T follicular helper cell (primary cell): ENCODE measurements at regions not wholly inside any gene's neighbourhood (a gene's known extent, or its start where the extent isn't known, plus 50 kb on each side); places are given as distances from the start of the nearest gene placed in this dataset.
"Not testable (repeated sequence)": the region's sequence is repeated elsewhere in the genome, so short reads cannot be mapped to it uniquely, and the experiment has no call there.

Source experiments
- DNase-seq: peaks from one replicate; pipeline ENCODE4 v3.0.0-alpha.2; 2020; ENCODE audit warnings: low read depth

GRCh38 chr13:24931450-24932251 lies 164.3 kb upstream of the PABPC3 start:
- DNase-seq, result no peak

DNA sequence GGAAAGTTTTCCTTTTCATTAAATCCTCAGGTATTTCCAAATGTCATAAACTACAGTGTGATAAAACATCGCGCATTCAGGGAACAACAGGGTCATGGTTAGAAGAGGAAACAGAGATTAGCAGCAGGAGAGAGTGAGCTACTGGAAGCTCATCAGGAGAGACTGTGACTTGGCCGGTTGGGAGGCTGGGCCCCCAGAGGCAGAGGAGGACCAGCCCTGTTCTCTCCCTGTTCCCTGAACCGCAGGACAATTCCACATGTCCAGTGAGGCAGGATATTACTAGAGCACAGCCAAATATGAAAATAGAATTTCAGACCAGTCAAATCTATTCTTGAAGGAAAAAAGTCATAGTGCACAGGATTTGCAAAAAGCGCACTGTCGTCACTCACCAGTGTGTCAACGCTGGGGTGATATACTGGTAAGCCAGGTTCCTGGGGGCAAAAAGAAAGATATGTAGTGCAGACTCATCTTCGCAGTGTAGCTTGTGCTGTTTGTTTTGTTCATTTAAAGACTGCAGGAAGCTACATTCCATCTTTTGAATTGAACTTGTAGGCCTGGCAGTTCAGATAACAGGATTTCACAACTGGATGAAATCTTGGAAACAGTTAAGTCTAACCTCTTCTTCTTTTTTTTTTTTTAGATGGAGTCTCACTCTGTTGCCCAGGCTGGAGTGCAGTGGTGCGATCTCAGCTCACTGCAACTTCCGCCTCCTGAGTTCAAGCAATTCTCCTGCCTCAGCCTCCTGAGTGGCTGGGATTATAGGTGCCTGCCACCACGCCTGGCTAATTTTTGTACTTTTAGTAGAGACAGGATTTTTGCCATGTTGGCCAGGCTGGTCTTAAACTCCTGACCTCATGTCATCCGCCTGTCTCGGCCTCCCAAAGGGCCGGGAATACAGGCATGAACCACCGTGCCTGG lies 162.6 kb upstream of the PABPC3 start:
- DNase-seq, result not testable (repeated sequence)

DNA sequence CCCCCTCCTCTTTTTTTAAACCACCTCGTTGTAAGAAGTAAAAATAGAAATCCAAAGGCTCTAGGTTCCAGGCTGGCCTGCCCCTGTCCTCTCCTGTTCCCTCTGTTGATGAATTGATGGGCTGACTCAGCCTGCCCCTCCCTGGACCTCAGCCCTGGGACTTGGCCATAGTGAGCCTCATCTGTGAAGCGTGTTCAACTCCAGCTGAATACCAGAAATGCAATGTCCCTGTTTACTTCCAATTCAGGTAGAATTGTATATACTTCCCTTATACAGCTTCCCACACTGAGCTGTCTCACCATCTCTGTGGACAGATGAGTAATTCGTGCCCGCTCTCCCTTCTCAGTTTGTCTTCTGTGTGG lies 161.9 kb upstream of the PABPC3 start:
- DNase-seq, result not testable (repeated sequence)

- DNase-seq, result no peak
Observed at GRCh38 chr13:24938966-24939365, 157.0 kb upstream of the PABPC3 start.

GRCh38 chr13:24941023-24941713 lies 154.8 kb upstream of the PABPC3 start:
- DNase-seq, result not testable (repeated sequence)

DNA sequence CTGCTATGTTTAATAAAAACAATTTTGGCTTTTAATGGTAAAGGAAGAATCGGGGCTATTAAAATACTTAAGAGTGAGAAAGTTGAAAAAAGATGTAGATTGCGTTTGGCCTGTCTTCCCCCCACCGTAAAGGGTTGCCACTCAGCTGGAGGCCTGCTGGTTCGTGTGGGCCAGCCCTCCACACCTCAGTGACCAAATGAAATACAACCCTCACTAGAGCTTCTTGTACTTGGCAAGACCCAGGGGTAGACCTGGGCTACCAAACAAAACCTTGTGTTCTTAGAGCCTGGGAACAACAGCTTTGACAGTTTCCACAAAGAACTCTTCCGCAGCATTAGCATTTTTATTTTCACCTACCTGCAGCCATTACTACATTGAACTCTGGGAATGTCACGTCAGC lies 152.8 kb upstream of the PABPC3 start:
- DNase-seq, result no peak

- DNase-seq, result not testable (repeated sequence)
Observed at GRCh38 chr13:24944073-24944472, 151.9 kb upstream of the PABPC3 start.

DNA sequence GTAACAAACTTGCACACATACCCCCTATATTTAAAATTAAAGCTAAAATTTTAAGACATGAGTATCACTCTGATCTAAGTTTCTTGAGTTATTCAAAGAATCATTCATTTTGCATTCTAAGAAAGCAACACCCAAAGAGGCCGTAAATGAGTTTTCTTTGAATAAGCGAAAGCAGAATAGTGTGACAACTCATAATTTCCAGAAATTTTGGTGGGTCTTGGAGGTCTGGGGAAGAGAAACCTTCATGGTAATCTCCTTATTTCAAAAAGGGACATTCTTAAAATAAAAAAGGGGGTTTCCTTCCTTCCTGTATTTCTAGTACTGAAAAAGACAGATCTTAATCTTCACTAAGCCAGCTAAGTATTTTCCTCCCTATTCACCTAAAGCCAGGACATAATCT lies 147.0 kb upstream of the PABPC3 start:
- not testable (repeated sequence) for DNase-seq

GRCh38 chr13:24950611-24951010 lies 145.3 kb upstream of the PABPC3 start:
- not testable (repeated sequence) for DNase-seq

DNA sequence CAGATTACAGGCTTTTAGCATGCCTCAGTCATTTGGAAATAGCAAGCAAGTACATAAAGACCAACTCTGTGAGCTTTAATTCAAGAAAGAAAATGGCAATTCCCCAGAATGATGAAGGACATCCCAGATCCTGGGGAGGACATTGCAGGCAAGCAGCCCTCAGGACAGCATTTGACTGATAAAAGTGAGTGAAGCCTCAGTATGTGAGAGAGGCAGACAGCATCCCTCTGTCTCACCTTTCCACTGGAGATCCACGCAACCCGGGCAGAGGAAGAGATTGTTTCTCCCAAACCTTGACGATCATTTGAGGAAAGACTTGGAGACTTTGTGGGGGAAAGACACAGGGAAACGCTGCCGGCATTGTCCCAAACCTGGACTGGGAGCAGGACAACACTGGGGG lies 128.0 kb upstream of the PABPC3 start:
- not testable (repeated sequence) for DNase-seq

GRCh38 chr13:24968416-24968815 lies 127.5 kb upstream of the PABPC3 start:
- DNase-seq, result not testable (repeated sequence)

DNA sequence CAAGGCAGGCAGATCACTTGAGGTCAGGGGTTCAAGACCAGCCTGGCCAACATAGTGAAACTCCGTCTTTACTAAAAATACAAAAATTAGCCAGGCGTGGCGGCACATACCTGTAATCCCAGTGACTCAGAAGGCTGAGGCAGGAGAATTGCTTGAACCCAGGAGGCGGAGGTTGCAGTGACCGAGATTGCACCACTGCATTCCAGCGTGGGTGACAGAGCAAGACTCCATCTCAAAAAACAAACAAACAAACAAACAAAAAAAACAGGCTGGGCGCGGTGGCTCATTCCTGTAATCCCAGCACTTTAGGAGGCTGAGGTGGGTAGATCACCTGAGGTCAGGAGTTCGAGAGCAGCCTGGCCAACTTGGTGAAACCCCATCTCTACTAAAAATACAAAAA lies 122.8 kb upstream of the PABPC3 start:
- not testable (repeated sequence) for DNase-seq

- DNase-seq, result not testable (repeated sequence)
Observed at GRCh38 chr13:24981181-24981803, 114.6 kb upstream of the PABPC3 start.

GRCh38 chr13:24982333-24982999 lies 113.5 kb upstream of the PABPC3 start:
- DNase-seq, result no peak

DNA sequence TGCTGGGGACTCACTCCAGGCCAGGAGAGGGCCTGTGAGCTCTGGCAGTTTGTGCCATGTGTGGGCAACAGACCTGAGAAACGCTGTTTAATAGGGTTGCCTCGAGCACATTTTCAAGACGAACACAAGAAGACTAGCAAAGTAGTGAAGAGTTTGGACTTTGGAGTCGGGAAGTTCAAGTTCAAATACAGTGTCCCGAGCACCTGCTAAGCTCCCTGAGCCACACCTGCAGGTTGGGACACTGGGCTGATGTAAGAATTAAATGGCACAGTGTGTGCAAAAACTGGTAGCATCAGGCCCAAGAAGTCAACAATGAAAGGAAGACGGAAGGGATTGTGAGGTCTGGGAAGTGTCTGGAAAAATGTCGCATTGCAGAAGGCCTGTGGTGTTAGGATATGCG lies 112.8 kb upstream of the PABPC3 start:
- no peak for DNase-seq

GRCh38 chr13:24984134-24984533 lies 111.8 kb upstream of the PABPC3 start:
- no peak for DNase-seq

DNA sequence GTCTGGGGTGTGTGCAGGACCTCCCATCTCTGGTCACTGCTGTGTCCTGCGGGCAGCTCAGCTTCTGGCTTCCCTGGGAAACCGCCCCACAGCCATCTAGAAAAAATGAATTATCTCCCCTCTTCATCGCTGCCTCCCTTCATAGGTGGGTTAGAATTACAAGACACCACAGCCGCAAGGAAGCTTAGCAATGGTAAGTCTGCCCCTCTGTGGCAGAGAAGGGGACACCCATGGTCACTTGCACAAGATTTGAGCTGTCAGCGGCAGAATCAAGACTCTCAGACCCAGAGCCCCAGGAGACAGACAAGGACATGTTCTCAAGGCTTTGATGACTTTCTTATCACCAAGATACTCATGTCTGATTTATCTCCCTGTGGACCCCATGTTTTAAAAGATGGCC lies 110.8 kb upstream of the PABPC3 start:
- no peak for DNase-seq

GRCh38 chr13:24985896-24986295 lies 110.0 kb upstream of the PABPC3 start:
- no peak for DNase-seq

- DNase-seq, result no peak
Observed at GRCh38 chr13:24986826-24987225, 109.1 kb upstream of the PABPC3 start.

DNA sequence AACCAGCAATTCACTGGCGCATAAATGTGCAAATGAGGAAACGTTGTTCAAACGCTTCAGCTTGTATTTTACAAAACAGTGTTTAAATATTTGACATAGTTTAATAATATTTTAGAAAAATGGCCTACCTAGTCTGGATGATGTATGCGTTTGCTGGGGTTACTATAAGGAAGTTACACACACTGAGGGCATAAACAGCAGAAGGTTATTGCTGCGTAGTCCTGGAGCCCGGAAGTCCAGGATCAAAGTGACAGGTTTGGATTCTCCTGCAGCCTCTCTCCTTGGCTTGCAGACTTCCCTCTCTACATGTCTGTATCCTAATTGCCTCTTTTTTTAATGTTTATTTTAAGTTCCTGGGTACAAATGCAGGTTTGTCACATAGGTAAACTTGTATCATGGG lies 106.0 kb upstream of the PABPC3 start:
- not testable (repeated sequence) for DNase-seq

- DNase-seq, result not testable (repeated sequence)
Observed at GRCh38 chr13:24992946-24993345, 103.0 kb upstream of the PABPC3 start.
